Mesenchymal stem cell (in vitro differentiated cells and primary cell): ENCODE measurements at regions not wholly inside any gene's neighbourhood (a gene's known extent, or its start where the extent isn't known, plus 50 kb on each side); places are given as distances from the start of the nearest gene placed in this dataset.

ENCODE experiments used
- DNase-seq: peaks from one replicate; pipeline ENCODE4 v3.0.0-alpha.2; 2013
- H2AFZ ChIP-seq: one replicate; pipeline ENCODE4 v1.6.1; 2013; ENCODE audit warnings: low read depth, mild to moderate bottlenecking, control low read depth, inconsistent platforms, low read length, moderate library complexity
- H2AK5ac ChIP-seq: 2 replicates; pipeline ENCODE4 v1.6.1; 2013; ENCODE audit warnings: low read length, moderate library complexity, mild to moderate bottlenecking, inconsistent platforms; ENCODE audit not compliant: severe bottlenecking
- H2BK120ac ChIP-seq: one replicate; pipeline ENCODE4 v1.6.1; 2013; ENCODE audit warnings: low read depth, mild to moderate bottlenecking, inconsistent platforms, low read length, moderate library complexity
- H2BK12ac ChIP-seq, 2 experiments: one replicate each; pipeline ENCODE4 v1.6.1; 2013; ENCODE audit warnings: inconsistent platforms in 2 of 2, low read length in 2 of 2, mild to moderate bottlenecking in 2 of 2, moderate library complexity in 2 of 2, control low read depth in 1 of 2
- H2BK15ac ChIP-seq: one replicate; pipeline ENCODE4 v1.6.1; 2013; ENCODE audit warnings: mild to moderate bottlenecking, low read depth, inconsistent platforms; ENCODE audit not compliant: poor library complexity, severe bottlenecking
- H2BK5ac ChIP-seq: 2 replicates; pipeline ENCODE4 v1.6.1; 2013; ENCODE audit warnings: low read depth, mild to moderate bottlenecking, low read length, control low read depth, inconsistent platforms; ENCODE audit not compliant: poor library complexity, severe bottlenecking
- H3K14ac ChIP-seq, 2 experiments: one replicate each; pipeline ENCODE4 v1.6.1; 2013; ENCODE audit warnings: inconsistent platforms in 2 of 2, low read length in 2 of 2, control low read depth in 1 of 2, mild to moderate bottlenecking in 1 of 2, moderate library complexity in 1 of 2
- H3K18ac ChIP-seq, 2 experiments: one replicate each; pipeline ENCODE4 v1.6.1; 2013; ENCODE audit warnings: inconsistent platforms in 2 of 2, low read length in 2 of 2, control low read depth in 1 of 2, low read depth in 1 of 2, mild to moderate bottlenecking in 1 of 2
- H3K23ac ChIP-seq, 2 experiments: one replicate each; pipeline ENCODE4 v1.6.1; 2013; ENCODE audit warnings: inconsistent platforms in 2 of 2, low read length in 2 of 2, mild to moderate bottlenecking in 2 of 2, moderate library complexity in 2 of 2, control low read depth in 1 of 2
- H3K27ac ChIP-seq: 2 replicates; pipeline ENCODE4 v1.5.1; 2013; ENCODE audit warnings: mild to moderate bottlenecking, moderate library complexity, low read length, control low read depth, inconsistent platforms; ENCODE audit not compliant: poor library complexity, severe bottlenecking
- H3K27me3 ChIP-seq, 2 experiments: 2 replicates each; pipeline versions ENCODE4 v1.6.1 to v1.7.0; 2013; ENCODE audit warnings: low read length in 2 of 2, mild to moderate bottlenecking in 2 of 2, moderate library complexity in 2 of 2, control low read depth in 1 of 2, inconsistent platforms in 1 of 2; ENCODE audit not compliant: control insufficient read depth in 1 of 2, insufficient read depth in 1 of 2
- H3K36me3 ChIP-seq, 2 experiments: 2 replicates each; pipeline versions ENCODE4 v1.6.1 to v1.7.0; 2013; ENCODE audit warnings: low read length in 2 of 2, control low read depth in 1 of 2, inconsistent platforms in 1 of 2, low read depth in 1 of 2, mild to moderate bottlenecking in 1 of 2; ENCODE audit not compliant: insufficient read depth in 2 of 2, control insufficient read depth in 1 of 2
- H3K4ac ChIP-seq, 2 experiments: one replicate each; pipeline ENCODE4 v1.6.1; 2013; ENCODE audit warnings: inconsistent platforms in 2 of 2, low read length in 2 of 2, mild to moderate bottlenecking in 2 of 2, moderate library complexity in 2 of 2, control low read depth in 1 of 2, low read depth in 1 of 2
- H3K4me1 ChIP-seq: 2 replicates; pipeline ENCODE4 v1.6.1; 2013; ENCODE audit warnings: low read depth, low read length, control low read depth; ENCODE audit not compliant: control insufficient read depth, insufficient read depth
- H3K4me2 ChIP-seq: 2 replicates; pipeline ENCODE4 v1.6.1; 2013; ENCODE audit warnings: low read length, mild to moderate bottlenecking, inconsistent platforms; ENCODE audit not compliant: poor library complexity, severe bottlenecking
- H3K4me3 ChIP-seq, 2 experiments: 2 replicates each; pipeline versions ENCODE4 v1.5.1 to v1.7.0; 2013; ENCODE audit warnings: low read length in 2 of 2, mild to moderate bottlenecking in 2 of 2, control low read depth in 1 of 2, low read depth in 1 of 2; ENCODE audit not compliant: insufficient read depth in 1 of 2
- H3K79me1 ChIP-seq: replicated peaks from 2 replicates; pipeline ENCODE4 v1.6.1; 2013; ENCODE audit warnings: mild to moderate bottlenecking, control low read depth, low read length, inconsistent platforms; ENCODE audit not compliant: poor library complexity, severe bottlenecking
- H3K9ac ChIP-seq: 2 replicates; pipeline ENCODE4 v1.7.0; 2013; ENCODE audit warnings: mild to moderate bottlenecking, low read length, moderate library complexity
- H3K9me3 ChIP-seq: 2 replicates; pipeline ENCODE4 v1.7.0; 2013; ENCODE audit warnings: mild to moderate bottlenecking, low read length; ENCODE audit not compliant: control insufficient read depth
- H4K8ac ChIP-seq: one replicate; pipeline ENCODE4 v1.6.1; 2013; ENCODE audit warnings: inconsistent platforms, mild to moderate bottlenecking, low read length, moderate library complexity
- H4K91ac ChIP-seq: one replicate; pipeline ENCODE4 v1.6.1; 2013; ENCODE audit warnings: mild to moderate bottlenecking, low read length, inconsistent platforms
- WGBS: methylation state at CpG from one replicate; pipeline ENCODE4 v1.1.7; 2013; ENCODE audit warnings: mixed read lengths; 5-methylcytosine and 5-hydroxymethylcytosine counted together

DNA sequence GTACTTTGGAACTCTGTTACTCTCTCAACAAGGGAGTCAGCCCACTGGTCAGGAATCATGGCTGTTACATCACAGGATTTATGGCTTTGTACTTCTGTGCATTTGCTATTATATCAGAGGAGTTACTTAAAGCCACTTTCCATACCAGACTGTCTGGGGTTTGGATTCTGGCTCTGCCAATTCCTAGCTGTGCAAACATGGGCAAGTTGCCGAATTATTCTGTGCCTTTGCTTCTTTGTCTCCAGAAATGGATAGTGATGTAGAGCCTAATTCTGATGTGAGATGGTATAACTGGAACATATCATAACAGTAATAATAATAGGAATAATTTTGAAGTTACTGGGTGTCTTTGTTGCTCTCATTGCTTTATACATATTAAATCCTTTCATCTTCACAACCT lies 1047.3 kb upstream of the SEMA6A start:
- Histone ChIP-seq H2AK5ac (no peak overlapping the region), H4K8ac (no peak overlapping the region), H3K9ac (no peak overlapping the region), H3K18ac (no peak overlapping the region), H3K23ac (no peak overlapping the region), H2AFZ (no peak overlapping the region), H3K14ac (no peak overlapping the region), H3K4ac (no peak overlapping the region), H3K27me3 (no peaks in the 10 kb centered on the region), H2BK5ac (no peak overlapping the region), H2BK12ac (no peak overlapping the region), H3K9me3 (peaks cover 3% of the 10 kb centered on the region), H3K4me1 (peaks cover 2% of the 10 kb centered on the region), H3K79me1 (no peaks in the 10 kb centered on the region), H4K91ac (no peak overlapping the region), H3K27ac (no peak overlapping the region), H3K4me3 (no peak overlapping the region), H3K36me3 (no peaks in the 10 kb centered on the region), H2BK15ac (no peak overlapping the region), H3K4me2 (no peak overlapping the region), H2BK120ac (no peak overlapping the region)
- no CpG with 5 or more reads among the region's 1 CpG for WGBS
- DNase-seq: no peak

DNA sequence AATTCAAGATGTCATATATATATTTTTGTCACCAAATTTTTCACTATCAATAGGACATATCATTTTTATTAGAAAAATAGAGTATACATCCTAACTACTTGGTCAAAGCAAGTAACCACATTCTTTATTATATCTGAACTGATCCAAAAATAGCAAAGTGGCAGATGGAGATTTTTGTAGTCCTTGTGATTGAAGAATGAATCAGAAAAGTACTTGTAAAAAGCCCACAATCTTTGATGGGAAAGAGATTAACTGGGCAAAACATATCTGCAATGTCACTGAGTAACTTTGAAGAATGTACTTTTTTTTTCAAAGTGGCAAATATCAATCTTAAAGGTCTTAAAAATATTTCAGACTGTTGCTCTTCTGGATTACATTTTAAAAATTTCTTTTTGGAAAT lies 1040.6 kb upstream of the SEMA6A start:
- Histone ChIP-seq H2BK15ac (no peak overlapping the region), H3K4ac (no peak overlapping the region), H2BK12ac (no peak overlapping the region), H4K8ac (no peak overlapping the region), H3K9me3 (no peaks in the 10 kb centered on the region), H3K9ac (no peak overlapping the region), H2BK120ac (no peak overlapping the region), H3K27ac (no peak overlapping the region), H2BK5ac (no peak overlapping the region), H3K27me3 (no peaks in the 10 kb centered on the region), H3K4me3 (no peak overlapping the region), H2AK5ac (no peak overlapping the region), H4K91ac (no peak overlapping the region), H3K14ac (no peak overlapping the region), H3K18ac (no peak overlapping the region), H3K36me3 (no peaks in the 10 kb centered on the region), H3K4me1 (no peaks in the 10 kb centered on the region), H3K23ac (no peak overlapping the region), H2AFZ (no peak overlapping the region), H3K4me2 (no peak overlapping the region), H3K79me1 (no peaks in the 10 kb centered on the region)
- peak; percentile 21 for DNase-seq

DNA sequence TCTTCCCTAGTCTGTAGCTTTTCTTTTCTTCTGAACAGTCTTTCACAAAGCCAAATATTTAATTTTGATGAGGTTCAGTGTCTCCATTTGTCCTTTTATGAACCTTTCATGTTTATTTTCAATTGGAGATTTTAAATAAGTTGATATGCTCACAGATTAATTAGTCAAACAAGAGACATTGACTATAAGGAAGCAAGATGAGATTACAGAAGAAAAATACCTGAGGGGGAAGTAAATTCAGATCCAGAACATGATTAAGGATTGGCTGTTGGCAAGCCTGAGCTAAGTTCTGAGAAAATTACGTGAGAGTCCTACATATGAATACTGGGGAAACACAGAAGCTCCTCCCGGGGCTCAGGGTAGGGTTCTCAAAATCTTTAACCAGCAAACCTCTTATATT lies 1039.8 kb upstream of the SEMA6A start:
- H3K18ac ChIP-seq: no peak overlapping the region
- H2BK12ac ChIP-seq: no peak overlapping the region
- no peak overlapping the region for H2AK5ac ChIP-seq
- H2BK120ac ChIP-seq: no peak overlapping the region
- no peak for DNase-seq
- H3K4me3 ChIP-seq: no peak overlapping the region
- H3K79me1 ChIP-seq: no peaks in the 10 kb centered on the region
- H3K27ac ChIP-seq: no peak overlapping the region
- H4K8ac ChIP-seq: no peak overlapping the region
- no peak overlapping the region for H3K14ac ChIP-seq
- H2BK5ac ChIP-seq: no peak overlapping the region
- no peak overlapping the region for H2AFZ ChIP-seq
- H2BK15ac ChIP-seq: no peak overlapping the region
- no peak overlapping the region for H3K4me2 ChIP-seq
- no peaks in the 10 kb centered on the region for H3K9me3 ChIP-seq
- H4K91ac ChIP-seq: no peak overlapping the region
- H3K23ac ChIP-seq: no peak overlapping the region
- WGBS: no CpG with 5 or more reads among the region's 2 CpGs
- H3K4ac ChIP-seq: no peak overlapping the region
- H3K9ac ChIP-seq: no peak overlapping the region
- H3K27me3 ChIP-seq: no peaks in the 10 kb centered on the region
- H3K36me3 ChIP-seq: no peaks in the 10 kb centered on the region
- no peaks in the 10 kb centered on the region for H3K4me1 ChIP-seq

DNA sequence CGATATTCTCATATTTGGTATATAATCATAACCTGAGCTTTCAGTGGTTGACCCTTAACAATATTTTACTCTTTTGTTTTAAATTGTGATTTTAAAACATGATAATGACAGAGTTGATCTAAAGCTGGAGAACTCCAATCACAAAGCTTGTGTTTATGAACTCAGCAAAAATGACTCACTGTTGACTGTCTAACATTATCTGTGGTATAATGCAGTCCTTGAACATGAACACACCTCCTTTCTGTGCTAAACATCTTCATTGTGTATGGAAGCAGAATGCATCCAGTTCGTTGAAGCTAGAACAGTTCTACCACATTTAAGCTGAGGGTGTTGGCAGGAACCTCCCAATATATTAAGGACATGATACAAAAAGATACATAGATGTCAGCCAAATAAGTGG lies 1030.2 kb upstream of the SEMA6A start:
- no CpG with 5 or more reads among the region's 2 CpGs for WGBS
- Histone ChIP-seq H3K9me3 (no peaks in the 10 kb centered on the region), H3K23ac (no peak overlapping the region)

More for the DNA sequence above, 1030.2 kb upstream of the SEMA6A start:
- Histone ChIP-seq H3K4me1 (no peaks in the 10 kb centered on the region), H4K8ac (no peak overlapping the region), H3K18ac (no peak overlapping the region), H3K27me3 (no peaks in the 10 kb centered on the region), H3K4me2 (no peak overlapping the region), H3K36me3 (no peaks in the 10 kb centered on the region), H3K79me1 (no peaks in the 10 kb centered on the region), H3K27ac (no peak overlapping the region), H2BK120ac (no peak overlapping the region), H3K9ac (no peak overlapping the region), H3K4ac (no peak overlapping the region), H4K91ac (no peak overlapping the region), H2BK12ac (no peak overlapping the region), H2BK15ac (no peak overlapping the region), H2BK5ac (no peak overlapping the region), H3K4me3 (no peak overlapping the region), H2AK5ac (no peak overlapping the region), H3K14ac (no peak overlapping the region), H2AFZ (no peak overlapping the region)
- DNase-seq: peak; percentile 24
